Stomach (tissue), 8 donors: ENCODE measurements at regions not wholly inside any gene's neighbourhood (a gene's known extent, or its start where the extent isn't known, plus 50 kb on each side); places are given as distances from the start of the nearest gene placed in this dataset.

Experiments used
- DNase-seq, 2 donors: peaks; one replicate each; pipeline versions ENCODE4 v3.0.0 to v3.0.0-alpha.2; 2013 to 2019
- H3K27ac ChIP-seq, 5 donors: fragments of 200-600 bp in 4 of 5; sonication (generic) in 4 of 5; one replicate each; pipeline ENCODE4 v1.5.1; 2013 to 2019; ENCODE audit warnings: mild to moderate bottlenecking in 1 of 5, moderate library complexity in 1 of 5
- H3K27me3 ChIP-seq, 3 donors: fragments of 200-600 bp; sonication (generic); one replicate each; pipeline ENCODE4 v1.5.1; 2017 to 2019; ENCODE audit warnings: mixed run types in 1 of 3
- H3K36me3 ChIP-seq, 4 donors: fragments of 200-600 bp; sonication (generic); 1 replicate in 3 of 4; 2 replicates in 1 of 4; pipeline ENCODE4 v1.5.1; 2016 to 2019
- H3K4me1 ChIP-seq, 4 donors: fragments of 200-600 bp; sonication (generic); one replicate each; pipeline ENCODE4 v1.5.1; 2016 to 2019
- H3K4me3 ChIP-seq, 4 donors: fragments of 200-600 bp; sonication (generic) in 3 of 4; one replicate each; pipeline ENCODE4 v1.5.1; 2016 to 2019; ENCODE audit warnings: mild to moderate bottlenecking in 1 of 4
- H3K9me3 ChIP-seq, 4 donors: fragments of 200-600 bp; sonication (generic); one replicate each; pipeline ENCODE4 v1.5.1; 2016 to 2019
- EP300 ChIP-seq: sonication (generic); formaldehyde crosslinking; IDR thresholded peaks from one replicate; pipeline ENCODE4 v1.6.1; 2017; ENCODE audit warnings: antibody characterized with exemption
- POLR2A ChIP-seq, 4 donors: fragments of 450-650 bp; IDR thresholded peaks; one replicate each; pipeline ENCODE4 v1.6.1; 2016; ENCODE audit warnings: antibody characterized with exemption in 4 of 4, control low read depth in 2 of 4, mild to moderate bottlenecking in 1 of 4, moderate library complexity in 1 of 4
- POLR2AphosphoS5 ChIP-seq, 3 donors: sonication (generic); formaldehyde crosslinking; IDR thresholded peaks; one replicate each; pipeline ENCODE4 v1.6.1; 2016; ENCODE audit warnings: antibody characterized with exemption in 3 of 3
- WGBS, 5 donors: extraction: QIAGEN DNeasy Blood & Tissue Kit in 3 of 5; methylation state at CpG; one replicate each; pipeline versions ENCODE4 v1.1.5 to v1.1.7; 2013 to 2018; 5-methylcytosine and 5-hydroxymethylcytosine counted together
- intact Hi-C: fragments of 100-400 bp; cut with DNase I; formaldehyde crosslinking; loops from one replicate; pipeline ENCODE4 v1.15.1; 2023; ENCODE audit warnings: low total_unique reads
- TF ChIP-seq, protein P1 (sequence below), 7 experiments: fragments of 450-650 bp in 4 of 7; fragments of 200-600 bp in 3 of 7; sonication (generic) in 3 of 7; IDR thresholded peaks; one replicate each; pipeline ENCODE4 v1.5.1; 2016 to 2019; ENCODE audit warnings: antibody characterized with exemption in 7 of 7, control low read depth in 2 of 7, mild to moderate bottlenecking in 1 of 7
- donor health status: healthy with polysubstance abuse.
- donor health status: Bipolar disorder and iron deficiency.
- donor health status: healthy.

DNA sequence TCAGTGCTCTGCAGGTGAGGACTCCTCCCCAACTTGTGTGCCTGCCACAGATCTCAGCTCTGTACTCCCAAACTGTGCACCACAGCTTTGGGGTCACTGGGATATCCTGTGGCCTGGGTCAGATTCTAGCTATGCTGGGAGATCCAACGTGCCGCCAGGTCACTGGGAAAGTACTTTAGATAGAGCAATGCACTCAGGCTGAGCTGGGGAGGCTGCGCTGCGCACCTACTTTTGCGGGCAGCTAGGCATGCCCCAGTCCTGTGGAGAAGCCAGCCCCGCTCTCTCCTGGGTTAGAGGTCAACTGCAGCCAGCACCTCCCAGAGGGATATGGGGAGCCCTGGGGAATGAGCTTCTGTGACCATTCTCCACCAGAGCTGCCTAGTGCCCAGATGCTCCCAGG, 552.1 kb upstream of the CDH9 start:
- Histone ChIP-seq H3K4me1 (no peaks in the 10 kb centered on the region), H3K4me3 (no peak overlapping the region), H3K36me3 (no peaks in the 10 kb centered on the region), H3K9me3 (peaks cover 0 to 25% (median 2%) of the 10 kb centered on the region in 4 donors), H3K27ac (no peak overlapping the region), H3K27me3 (no peaks in the 10 kb centered on the region)
- TF ChIP-seq, protein P1, sequence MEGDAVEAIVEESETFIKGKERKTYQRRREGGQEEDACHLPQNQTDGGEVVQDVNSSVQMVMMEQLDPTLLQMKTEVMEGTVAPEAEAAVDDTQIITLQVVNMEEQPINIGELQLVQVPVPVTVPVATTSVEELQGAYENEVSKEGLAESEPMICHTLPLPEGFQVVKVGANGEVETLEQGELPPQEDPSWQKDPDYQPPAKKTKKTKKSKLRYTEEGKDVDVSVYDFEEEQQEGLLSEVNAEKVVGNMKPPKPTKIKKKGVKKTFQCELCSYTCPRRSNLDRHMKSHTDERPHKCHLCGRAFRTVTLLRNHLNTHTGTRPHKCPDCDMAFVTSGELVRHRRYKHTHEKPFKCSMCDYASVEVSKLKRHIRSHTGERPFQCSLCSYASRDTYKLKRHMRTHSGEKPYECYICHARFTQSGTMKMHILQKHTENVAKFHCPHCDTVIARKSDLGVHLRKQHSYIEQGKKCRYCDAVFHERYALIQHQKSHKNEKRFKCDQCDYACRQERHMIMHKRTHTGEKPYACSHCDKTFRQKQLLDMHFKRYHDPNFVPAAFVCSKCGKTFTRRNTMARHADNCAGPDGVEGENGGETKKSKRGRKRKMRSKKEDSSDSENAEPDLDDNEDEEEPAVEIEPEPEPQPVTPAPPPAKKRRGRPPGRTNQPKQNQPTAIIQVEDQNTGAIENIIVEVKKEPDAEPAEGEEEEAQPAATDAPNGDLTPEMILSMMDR (IDR thresholded peaks at IDR 0.05), result no peak
- TF ChIP-seq POLR2AphosphoS5 (IDR thresholded peaks at IDR 0.05) (no peak), POLR2A (IDR thresholded peaks at IDR 0.05) (no peak), EP300 (no peak)
- DNase-seq, result no peak
- intact Hi-C loops, result no loop called here
- WGBS, 5 donors, result 86 to 100% (median 95%) methylated on average over 6 of the region's 6 CpGs

- Histone ChIP-seq H3K27me3 (no peaks in the 10 kb centered on the region), H3K9me3 (no peaks in the 10 kb centered on the region), H3K36me3 (no peaks in the 10 kb centered on the region), H3K27ac (no peak overlapping the region), H3K4me3 (no peak overlapping the region), H3K4me1 (no peaks in the 10 kb centered on the region)
- DNase-seq, result no peak
- intact Hi-C loops, result no loop called here
- no peak for TF ChIP-seq EP300
- TF ChIP-seq, protein P1 (IDR thresholded peaks at IDR 0.05), result no peak
- no peak for TF ChIP-seq POLR2AphosphoS5 (IDR thresholded peaks at IDR 0.05)
Observed at GRCh38 chr5:27578279-27578678, 539.9 kb upstream of the CDH9 start.

- 73 to 87% (median 78%) methylated on average over 4 of the region's 4 CpGs for WGBS, 5 donors
- H3K4me1 ChIP-seq, result no peaks in the 10 kb centered on the region
Observed at GRCh38 chr5:27571681-27572080, 533.3 kb upstream of the CDH9 start.

DNA sequence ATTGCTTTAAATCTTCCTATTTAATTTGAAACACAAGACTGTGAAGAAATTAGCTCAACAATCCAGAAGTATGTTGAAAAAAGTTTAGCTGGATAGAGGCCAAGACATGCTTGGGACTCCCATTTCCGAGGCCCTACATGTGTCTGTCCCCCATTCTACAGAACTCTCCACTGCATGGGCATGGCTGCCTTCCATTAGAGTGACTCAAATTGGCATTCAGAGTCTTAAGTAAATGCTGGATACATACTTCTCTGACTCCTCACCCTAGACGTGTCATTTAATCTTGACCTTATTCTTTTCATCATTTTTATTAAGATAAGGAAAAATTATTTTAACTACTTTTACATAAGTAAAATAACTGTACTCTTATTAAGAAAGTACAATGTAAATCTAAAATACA, 530.4 kb upstream of the CDH9 start:
- intact Hi-C loops, result no loop called here
- 58 to 81% (median 74%) methylated on average over 2 of the region's 2 CpGs for WGBS, 5 donors
- DNase-seq, result no peak
- Histone ChIP-seq H3K4me1 (no peaks in the 10 kb centered on the region), H3K9me3 (no peaks in the 10 kb centered on the region), H3K36me3 (no peaks in the 10 kb centered on the region), H3K4me3 (no peak overlapping the region), H3K27ac (no peak overlapping the region), H3K27me3 (no peaks in the 10 kb centered on the region)
- TF ChIP-seq EP300, result no peak
- no peak for TF ChIP-seq POLR2AphosphoS5 (IDR thresholded peaks at IDR 0.05)
- TF ChIP-seq, protein P1 (IDR thresholded peaks at IDR 0.05), result no peak
- TF ChIP-seq POLR2A (IDR thresholded peaks at IDR 0.05), result no peak

More at GRCh38 chr5:27571681-27572080, 533.3 kb upstream of the CDH9 start:
- Histone ChIP-seq H3K4me3 (no peak overlapping the region), H3K36me3 (no peaks in the 10 kb centered on the region), H3K9me3 (no peaks in the 10 kb centered on the region), H3K27ac (no peak overlapping the region), H3K27me3 (no peaks in the 10 kb centered on the region)
- intact Hi-C loops, result no loop called here
- no peak for DNase-seq
- TF ChIP-seq EP300 (no peak), POLR2A (IDR thresholded peaks at IDR 0.05) (no peak), POLR2AphosphoS5 (IDR thresholded peaks at IDR 0.05) (no peak)
- TF ChIP-seq, protein P1 (IDR thresholded peaks at IDR 0.05), result no peak
